ENCODE measurements at regions not wholly inside any gene's neighbourhood (a gene's known extent, or its start where the extent isn't known, plus 50 kb on each side); places are given as distances from the start of the nearest gene placed in this dataset.

DNA sequence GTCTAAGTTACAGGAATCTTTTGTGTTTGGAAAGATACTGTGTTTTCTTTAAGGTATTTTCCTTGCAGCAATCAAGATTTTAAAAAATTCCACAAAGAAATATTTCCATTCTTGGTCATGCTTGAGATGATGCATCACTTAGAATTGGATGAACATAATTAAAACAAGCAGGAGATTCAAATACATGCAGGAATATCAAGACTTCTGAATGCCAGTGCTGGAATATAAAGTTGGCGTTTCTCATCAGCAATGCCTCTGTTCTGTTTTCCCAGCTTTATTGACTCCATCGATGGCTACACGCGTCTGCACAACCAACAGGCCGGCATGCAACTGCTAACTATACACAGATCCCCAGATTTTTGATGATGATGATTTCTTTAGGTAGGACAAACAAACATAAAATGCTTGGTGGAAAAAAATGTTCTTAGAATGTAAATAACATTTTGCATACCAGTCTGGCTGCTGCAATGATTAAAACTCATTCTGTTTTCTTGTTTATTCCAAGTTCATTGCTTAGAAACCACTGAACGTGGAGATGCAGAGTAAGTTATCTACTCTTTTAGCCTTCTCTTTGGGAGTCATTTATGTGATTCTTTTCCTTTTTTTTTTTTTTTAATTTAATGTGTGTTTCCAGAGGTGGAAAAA is 91.3 kb upstream of the FAM171A1 start:
- Histone ChIP-seq H3K4me3 (ENCODE audit: low read depth, low read length) (no peak overlapping the region), H3K27me3 (ENCODE audit: control insufficient read depth, insufficient read depth, low read length) (no peaks in the 10 kb centered on the region), H3K36me3 (ENCODE audit: control insufficient read depth, insufficient read depth, low read length) (no peaks in the 10 kb centered on the region)
- FAIRE-seq (no peak), DNase-seq (ENCODE audit: low read depth) (no peak)
- TF ChIP-seq, protein P1, sequence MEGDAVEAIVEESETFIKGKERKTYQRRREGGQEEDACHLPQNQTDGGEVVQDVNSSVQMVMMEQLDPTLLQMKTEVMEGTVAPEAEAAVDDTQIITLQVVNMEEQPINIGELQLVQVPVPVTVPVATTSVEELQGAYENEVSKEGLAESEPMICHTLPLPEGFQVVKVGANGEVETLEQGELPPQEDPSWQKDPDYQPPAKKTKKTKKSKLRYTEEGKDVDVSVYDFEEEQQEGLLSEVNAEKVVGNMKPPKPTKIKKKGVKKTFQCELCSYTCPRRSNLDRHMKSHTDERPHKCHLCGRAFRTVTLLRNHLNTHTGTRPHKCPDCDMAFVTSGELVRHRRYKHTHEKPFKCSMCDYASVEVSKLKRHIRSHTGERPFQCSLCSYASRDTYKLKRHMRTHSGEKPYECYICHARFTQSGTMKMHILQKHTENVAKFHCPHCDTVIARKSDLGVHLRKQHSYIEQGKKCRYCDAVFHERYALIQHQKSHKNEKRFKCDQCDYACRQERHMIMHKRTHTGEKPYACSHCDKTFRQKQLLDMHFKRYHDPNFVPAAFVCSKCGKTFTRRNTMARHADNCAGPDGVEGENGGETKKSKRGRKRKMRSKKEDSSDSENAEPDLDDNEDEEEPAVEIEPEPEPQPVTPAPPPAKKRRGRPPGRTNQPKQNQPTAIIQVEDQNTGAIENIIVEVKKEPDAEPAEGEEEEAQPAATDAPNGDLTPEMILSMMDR (IDR thresholded peaks at IDR 0.05; ENCODE audit: insufficient read depth, low read length, severe bottlenecking): no peak

DNA sequence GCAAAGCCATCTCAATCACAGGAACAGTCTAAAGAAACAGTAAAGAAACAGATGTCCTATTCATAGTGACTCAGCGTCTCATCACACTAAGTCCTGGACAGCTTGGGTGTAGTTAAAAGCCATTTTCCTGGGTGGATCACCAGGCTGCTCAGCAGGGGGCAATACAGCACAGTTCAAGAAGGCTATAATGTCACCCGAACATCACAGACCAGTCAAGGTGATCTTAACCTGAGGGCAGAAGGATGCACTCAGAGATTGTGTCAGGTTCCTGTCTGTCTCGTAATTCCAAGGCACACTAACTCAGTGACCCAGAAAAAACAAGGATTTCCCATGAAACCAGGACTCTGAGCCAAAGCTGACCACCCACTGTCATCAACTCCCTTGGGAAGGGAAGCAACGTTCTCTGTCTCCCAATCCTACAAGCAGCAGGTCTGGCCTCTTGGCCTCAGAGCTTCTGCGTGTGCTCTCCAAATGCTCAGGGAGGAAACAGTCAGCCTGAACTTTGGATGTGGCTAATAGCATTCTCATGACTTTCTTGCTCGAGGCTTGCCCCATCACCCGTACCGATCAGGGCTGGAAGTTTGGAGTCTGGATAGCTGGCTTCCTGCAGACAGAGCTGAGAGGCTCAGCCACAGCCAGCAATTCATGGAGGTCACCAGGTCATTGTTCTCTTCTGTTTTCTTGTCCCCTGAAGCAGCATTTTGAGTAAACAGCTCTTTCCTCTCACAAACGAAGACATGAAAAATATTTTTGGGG is 90.4 kb upstream of the FAM171A1 start:
- Histone ChIP-seq H3K27me3 (ENCODE audit: control insufficient read depth, insufficient read depth, low read length) (no peaks in the 10 kb centered on the region), H3K4me3 (ENCODE audit: low read depth, low read length) (no peak overlapping the region), H3K36me3 (ENCODE audit: control insufficient read depth, insufficient read depth, low read length) (no peaks in the 10 kb centered on the region)
- FAIRE-seq (peak; percentile 43), DNase-seq (ENCODE audit: low read depth) (peak; percentile 11)
- TF ChIP-seq, protein P1 (IDR thresholded peaks at IDR 0.05; ENCODE audit: insufficient read depth, low read length, severe bottlenecking): no peak

DNA sequence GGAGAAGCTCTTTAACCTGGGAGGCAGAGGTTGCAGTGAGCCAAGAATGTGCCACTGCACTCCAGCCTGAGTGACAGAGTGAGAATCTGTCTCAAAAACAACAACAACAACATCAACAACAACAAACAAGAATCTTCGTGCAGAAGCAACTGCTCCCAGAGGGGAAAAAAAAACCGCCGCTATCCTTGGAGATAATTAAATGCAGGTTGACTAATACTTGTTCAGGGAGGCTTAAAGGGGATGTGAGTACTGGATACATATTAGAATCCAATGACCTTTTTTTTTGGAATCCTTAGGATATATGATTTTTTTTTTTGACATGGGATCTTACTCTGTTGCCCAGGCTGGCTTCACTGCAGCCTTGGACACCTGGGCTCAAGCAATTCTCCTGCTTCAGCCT is 89.6 kb upstream of the FAM171A1 start:
- FAIRE-seq: no peak

DNA sequence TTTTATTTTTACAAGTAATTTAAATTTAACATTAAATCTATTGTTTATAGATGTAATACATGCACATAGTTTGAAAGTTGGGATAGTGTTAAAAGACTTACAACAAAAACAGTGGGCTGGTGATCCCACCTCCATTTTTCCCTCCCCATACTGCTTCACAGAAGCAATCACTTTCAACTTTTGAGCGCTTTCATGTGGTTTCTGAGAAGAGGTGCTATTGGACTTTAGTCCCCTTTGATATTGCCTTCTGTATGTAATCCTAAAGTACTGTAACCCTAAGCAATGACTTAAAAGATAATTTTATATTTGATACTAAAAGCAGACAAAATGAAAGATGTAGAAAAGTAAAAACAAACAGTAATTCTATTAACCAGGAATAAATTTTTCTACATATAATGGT is 88.1 kb upstream of the FAM171A1 start:
- FAIRE-seq (no peak), DNase-seq (ENCODE audit: low read depth) (no peak)
- no peaks in the 10 kb centered on the region for H3K27me3 ChIP-seq (ENCODE audit: control insufficient read depth, insufficient read depth, low read length)
- TF ChIP-seq, protein P1 (IDR thresholded peaks at IDR 0.05; ENCODE audit: insufficient read depth, low read length, severe bottlenecking): no peak
- no peak overlapping the region for H3K4me3 ChIP-seq (ENCODE audit: low read depth, low read length)
- H3K36me3 ChIP-seq (ENCODE audit: control insufficient read depth, insufficient read depth, low read length): no peaks in the 10 kb centered on the region

More for the DNA sequence above, 89.6 kb upstream of the FAM171A1 start:
- TF ChIP-seq, protein P1 (IDR thresholded peaks at IDR 0.05; ENCODE audit: insufficient read depth, low read length, severe bottlenecking): no peak
- Histone ChIP-seq H3K4me3 (ENCODE audit: low read depth, low read length) (no peak overlapping the region), H3K36me3 (ENCODE audit: control insufficient read depth, insufficient read depth, low read length) (no peaks in the 10 kb centered on the region), H3K27me3 (ENCODE audit: control insufficient read depth, insufficient read depth, low read length) (no peaks in the 10 kb centered on the region)
- no peak for DNase-seq (ENCODE audit: low read depth)

DNA sequence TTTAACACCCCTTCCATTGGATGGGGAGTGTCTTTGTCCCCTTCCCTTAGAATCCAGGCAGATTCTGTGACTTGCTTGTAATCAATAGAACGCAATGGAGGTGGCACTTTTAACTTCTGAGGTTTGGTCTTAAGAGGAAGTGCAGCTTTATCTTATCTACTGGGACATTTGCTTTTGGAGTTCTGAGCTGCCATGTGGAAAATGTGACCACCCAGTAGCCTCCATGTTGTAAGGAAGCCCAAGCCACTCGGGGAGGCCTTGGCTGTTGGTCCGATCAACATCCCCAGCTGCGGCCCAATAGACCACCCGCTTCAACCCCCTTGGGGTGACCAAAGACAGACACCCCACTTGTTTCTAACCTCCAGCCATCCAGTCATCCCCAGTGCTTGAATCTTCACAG is 86.3 kb upstream of the FAM171A1 start:
- H3K4me3 ChIP-seq (ENCODE audit: low read depth, low read length): no peak overlapping the region
- no peaks in the 10 kb centered on the region for H3K27me3 ChIP-seq (ENCODE audit: control insufficient read depth, insufficient read depth, low read length)
- no peak for DNase-seq (ENCODE audit: low read depth)
- TF ChIP-seq, protein P1 (IDR thresholded peaks at IDR 0.05; ENCODE audit: insufficient read depth, low read length, severe bottlenecking): no peak
- no peak for FAIRE-seq
- no peaks in the 10 kb centered on the region for H3K36me3 ChIP-seq (ENCODE audit: control insufficient read depth, insufficient read depth, low read length)

Data from bronchial epithelial cell (primary cell).